Renal pelvis (tissue), 1 donor: ENCODE measurements at regions not wholly inside any gene's neighbourhood (a gene's known extent, or its start where the extent isn't known, plus 50 kb on each side); places are given as distances from the start of the nearest gene placed in this dataset.
"Not testable (repeated sequence)": the region's sequence is repeated elsewhere in the genome, so short reads cannot be mapped to it uniquely, and the experiment has no call there.

Experiments
- DNase-seq: peaks from one replicate; pipeline ENCODE4 v3.0.0-alpha.2; 2013

DNA sequence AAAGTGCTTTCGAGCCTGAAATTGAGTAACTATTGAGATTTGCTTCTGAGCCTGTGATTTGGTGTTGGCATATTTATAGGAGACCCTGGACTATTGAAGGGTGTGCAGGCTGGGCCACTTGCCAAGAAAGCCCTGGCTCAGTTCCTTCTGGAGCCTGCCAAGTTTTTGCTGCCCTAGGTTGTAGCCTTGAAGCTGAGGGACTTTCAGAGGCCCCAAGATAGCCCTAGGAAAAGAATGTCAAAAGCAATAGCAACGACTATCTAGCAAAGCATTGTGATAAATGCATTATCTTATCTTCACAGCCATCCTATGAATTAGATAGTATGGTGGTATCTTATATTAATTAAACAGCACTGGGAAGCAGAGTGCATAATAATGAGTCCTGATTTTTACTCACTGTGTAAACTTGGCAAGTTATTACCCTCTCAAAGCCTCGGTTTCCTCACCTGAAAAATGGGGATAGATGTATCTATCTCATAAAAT is 473.7 kb upstream of the PODXL start:
- peak; percentile 42 for DNase-seq

DNA sequence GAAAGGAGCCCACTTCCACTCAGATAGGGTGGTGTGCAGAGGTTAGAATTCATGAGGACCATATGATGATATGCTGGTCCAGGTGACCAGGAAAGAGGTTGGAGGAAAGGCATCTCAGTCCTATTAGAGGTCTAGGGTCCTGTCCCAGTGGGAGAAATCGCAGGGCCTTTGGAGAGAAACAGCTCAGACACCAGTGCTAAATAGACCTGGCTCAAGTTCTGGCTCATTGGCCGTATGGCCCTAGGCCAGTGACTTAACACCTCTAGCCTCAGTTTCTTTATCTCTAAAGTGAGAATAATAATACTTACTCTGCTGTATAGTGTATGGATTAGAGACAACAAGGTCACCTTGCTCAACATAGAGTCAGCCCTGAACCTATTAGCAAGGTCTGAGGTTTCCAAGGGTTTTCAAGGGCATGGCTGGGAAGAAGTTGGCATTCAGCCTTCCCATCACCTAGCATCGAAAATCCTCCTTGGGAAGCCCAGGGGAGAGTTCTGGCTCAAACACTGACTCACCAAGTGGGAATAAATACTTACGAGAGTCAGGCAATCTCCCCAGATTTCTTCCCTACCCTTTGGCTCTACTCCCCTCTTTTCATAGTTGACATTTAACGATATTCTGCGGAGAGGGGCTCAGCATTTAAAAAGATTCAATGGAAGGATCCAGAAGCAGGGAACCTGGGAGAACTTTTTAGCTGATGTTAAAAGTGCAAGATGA is 473.1 kb upstream of the PODXL start:
- DNase-seq = no peak

GRCh38 chr7:132028144-132028920 is 471.9 kb upstream of the PODXL start:
- no peak for DNase-seq

DNA sequence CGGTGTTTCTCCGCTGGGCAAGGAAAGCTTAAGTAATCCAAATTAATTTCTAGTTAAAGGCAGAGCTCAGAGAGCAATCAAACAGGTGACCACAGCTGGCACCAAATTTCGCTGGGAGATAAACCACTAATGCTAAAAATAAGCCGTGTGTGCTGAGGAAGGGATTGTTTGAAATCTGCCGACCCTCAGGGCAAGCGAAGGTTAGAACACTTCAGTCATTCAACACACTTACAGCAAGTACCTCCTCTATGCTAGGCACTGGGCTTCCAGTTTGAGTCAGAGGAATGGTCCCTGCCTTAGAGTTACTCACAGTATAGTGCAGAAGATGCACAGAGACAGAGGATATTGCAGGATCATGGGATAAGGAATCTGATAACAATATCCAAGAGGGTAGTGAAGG is 467.9 kb upstream of the PODXL start:
- DNase-seq = no peak

DNA sequence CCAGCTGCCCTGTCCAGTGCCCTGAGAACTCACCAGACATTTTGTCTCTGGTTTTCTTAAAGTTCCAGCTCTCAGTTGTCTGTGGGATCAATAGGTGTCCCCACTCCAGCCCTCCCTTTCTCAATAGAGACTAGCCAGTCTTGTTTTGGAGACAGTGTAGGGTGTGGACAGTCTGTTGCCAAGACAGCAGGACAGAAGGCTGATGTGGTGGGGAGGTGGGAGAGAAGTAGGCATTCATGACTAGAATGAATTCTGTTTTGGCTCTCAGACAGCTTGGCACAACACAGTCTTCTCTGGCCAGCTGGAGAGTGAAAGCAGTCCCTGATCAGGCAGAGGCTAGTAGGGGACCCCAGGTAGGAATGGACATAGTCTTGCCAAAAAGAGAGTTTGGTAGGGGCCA is 467.0 kb upstream of the PODXL start:
- no peak for DNase-seq

- DNase-seq = no peak
Measured at GRCh38 chr7:132022188-132022587, 465.8 kb upstream of the PODXL start.

- DNase-seq = no peak
Measured at GRCh38 chr7:132019703-132020102, 463.3 kb upstream of the PODXL start.

DNA sequence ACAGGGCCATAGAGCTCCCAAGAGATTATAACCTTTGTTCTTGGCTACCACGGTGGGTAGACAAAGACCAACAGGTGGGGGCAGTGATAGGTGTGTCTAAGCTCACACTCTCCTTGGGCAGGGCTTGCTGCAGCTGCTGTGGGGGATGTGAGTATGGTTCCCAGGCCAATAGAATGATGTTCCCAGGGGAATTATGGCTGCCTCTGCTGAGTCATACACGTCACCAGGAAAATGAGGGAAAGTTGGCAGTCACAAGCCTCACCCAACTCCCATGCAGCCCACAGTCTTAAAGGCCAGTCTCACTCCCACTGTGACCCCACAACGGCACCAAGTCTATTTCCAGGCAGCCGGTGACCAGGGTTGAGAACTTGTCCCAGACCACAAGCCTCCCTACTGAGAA is 453.4 kb upstream of the PODXL start:
- DNase-seq = no peak

- DNase-seq = peak; percentile 8
Measured at GRCh38 chr7:132004529-132004928, 448.1 kb upstream of the PODXL start.

GRCh38 chr7:132002343-132002968 is 446.0 kb upstream of the PODXL start:
- DNase-seq = no peak

- DNase-seq = no peak
Measured at GRCh38 chr7:132001146-132001545, 444.7 kb upstream of the PODXL start.

DNA sequence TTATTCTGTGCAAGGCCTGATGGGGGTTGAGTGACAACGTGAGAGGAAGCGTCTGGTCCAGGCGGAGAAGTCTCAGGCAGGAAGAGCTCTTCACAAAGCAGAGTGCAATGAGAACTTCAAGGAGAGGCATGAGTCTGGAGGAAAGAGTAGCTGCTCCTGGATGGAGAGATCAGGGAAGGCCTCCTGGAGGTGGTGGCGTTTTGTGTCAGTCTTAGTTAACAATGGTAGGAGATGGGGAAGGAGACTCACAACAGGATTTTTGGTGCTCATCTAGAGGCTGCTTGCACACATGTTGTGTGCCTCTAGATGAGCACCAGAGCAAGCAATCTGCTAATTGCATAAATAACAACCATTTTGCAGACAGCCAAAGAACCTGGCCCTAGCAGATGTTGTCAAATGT is 442.8 kb upstream of the PODXL start:
- DNase-seq = no peak

- DNase-seq = no peak
Measured at GRCh38 chr7:131995324-131995723, 438.9 kb upstream of the PODXL start.

DNA sequence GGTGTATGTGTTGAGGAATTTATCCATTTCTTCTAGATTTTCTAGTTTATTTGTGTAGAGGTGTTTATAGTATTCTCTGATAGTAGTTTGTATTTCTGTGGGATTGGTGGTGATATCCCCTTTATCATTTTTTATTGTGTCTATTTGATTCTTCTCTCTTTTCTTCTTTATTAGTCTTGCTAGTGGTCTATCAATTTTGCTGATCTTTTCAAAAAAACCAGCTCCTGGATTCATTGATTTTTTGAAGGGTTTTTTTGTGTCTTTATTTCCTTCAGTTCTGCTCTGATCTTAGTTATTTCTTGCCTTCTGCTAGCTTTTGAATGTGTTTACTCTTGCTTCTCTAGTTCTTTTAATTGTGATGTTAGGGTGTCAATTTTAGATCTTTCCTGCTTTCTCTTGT is 424.6 kb upstream of the PODXL start:
- DNase-seq = not testable (repeated sequence)

- DNase-seq = not testable (repeated sequence)
Measured at GRCh38 chr7:131978118-131978517, 421.7 kb upstream of the PODXL start.

DNA sequence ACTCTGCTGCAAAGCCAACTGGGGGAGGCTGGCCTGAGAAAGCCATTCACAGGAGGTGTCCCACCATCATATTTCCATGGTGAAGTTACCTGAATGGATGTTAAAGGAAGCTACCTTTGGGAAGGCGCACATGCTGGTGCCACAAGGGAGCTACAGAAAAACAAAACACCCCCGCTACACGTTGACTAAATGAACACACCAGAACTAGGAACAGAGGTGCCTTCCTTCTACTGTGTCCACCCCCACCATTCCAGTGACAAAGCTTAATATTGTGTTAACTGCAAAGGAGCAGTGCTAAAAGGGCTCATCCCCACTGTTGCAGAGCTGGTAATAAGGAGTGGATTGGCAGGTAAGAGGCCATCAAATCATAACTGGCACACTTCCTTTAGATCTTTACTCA is 420.0 kb upstream of the PODXL start:
- no peak for DNase-seq

DNA sequence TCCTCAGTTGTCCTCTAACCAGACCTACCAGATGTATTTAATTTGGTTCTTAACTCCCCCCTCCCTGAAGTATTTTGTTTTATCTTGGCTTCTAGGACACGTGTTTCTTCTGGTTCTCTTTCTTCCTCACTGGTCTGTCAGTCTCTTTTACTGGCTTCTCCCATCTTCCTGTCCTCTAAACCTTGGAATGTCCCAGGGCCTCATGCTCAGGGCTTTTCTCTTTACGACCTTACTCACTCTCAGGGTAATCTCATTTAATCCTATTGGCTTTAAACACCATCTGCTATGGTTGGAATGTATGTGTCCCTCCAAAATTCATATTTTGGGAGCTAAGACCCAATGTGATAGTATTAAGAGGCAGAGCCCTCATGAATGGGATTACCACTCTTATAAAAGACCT is 418.2 kb upstream of the PODXL start:
- DNase-seq = no peak

GRCh38 chr7:131972251-131972650 is 415.8 kb upstream of the PODXL start:
- no peak for DNase-seq

DNA sequence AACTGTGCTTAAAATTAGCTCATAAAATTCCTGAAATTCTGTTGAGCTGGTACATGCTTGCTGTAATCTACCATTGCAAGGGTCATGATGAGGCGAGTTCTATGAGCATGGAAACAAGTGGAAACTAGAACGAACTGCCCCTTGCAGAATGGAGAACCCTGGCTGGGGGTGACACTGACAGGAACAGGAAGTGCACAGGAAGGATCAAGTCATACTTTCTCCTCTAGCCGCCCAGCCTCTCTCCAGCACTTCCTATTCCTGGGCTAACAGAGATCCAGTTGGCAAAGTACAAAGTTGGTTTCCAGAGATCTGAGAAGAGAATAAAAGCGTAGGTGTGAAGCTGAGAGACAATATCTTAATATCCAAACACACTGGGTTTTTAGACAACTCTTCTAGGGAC is 414.2 kb upstream of the PODXL start:
- no peak for DNase-seq

GRCh38 chr7:131969560-131969959 is 413.1 kb upstream of the PODXL start:
- DNase-seq = no peak

DNA sequence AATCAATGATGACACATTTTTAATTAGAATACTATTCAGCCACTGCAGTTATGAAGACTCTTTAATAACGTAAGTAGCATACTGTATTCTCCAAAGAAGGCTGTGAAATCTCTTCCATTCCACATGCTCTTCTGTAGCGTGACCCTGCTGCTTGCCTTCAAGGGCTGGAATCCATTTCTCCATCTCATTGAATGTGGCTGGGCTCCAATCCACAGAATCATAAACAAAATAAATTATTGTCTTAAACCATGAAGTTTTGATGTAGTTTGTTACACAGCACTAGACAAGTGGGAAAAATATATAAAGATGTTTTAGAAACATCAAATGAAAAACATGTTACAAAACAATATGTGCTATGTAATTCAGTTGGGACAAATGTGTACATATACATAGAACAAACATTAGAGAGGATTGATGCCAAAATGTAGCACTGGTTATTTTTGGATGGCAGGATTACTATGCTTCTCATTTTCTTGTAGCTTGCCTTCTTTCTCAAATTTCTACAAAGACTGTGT is 410.8 kb upstream of the PODXL start:
- no peak for DNase-seq

DNA sequence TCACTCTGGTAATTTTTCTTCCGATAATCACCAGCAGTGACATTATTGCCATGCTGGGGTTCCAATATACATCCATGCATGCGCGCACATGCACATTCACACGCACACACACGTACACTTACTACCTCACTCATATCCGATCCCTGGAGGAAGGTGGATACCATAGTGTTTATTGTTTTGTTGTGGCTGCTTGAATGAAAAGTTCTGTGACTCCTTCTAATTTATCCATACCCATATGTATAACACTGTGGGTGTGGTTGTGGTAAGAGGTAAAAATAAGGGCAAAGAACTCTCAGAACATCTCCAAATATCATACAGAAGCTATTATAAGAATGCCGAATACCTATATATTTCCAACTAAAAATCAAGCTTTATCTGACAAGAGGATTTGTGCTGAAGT is 407.8 kb upstream of the PODXL start:
- no peak for DNase-seq
